ENCODE measurements at regions not wholly inside any gene's neighbourhood (a gene's known extent, or its start where the extent isn't known, plus 50 kb on each side); places are given as distances from the start of the nearest gene placed in this dataset.
"Not testable (repeated sequence)": the region's sequence is repeated elsewhere in the genome, so short reads cannot be mapped to it uniquely, and the experiment has no call there.

- no peak for DNase-seq (ENCODE audit: low read depth)
These were observed 425.1 kb upstream of the MGMT start for GRCh38 chr10:129041916-129042315.

GRCh38 chr10:129042776-129043595 is 424.1 kb upstream of the MGMT start:
- DNase-seq (ENCODE audit: low read depth) = no peak

- DNase-seq (ENCODE audit: low read depth) = no peak
These were observed 423.4 kb upstream of the MGMT start for GRCh38 chr10:129043691-129044090.

GRCh38 chr10:129045599-129045998 is 421.4 kb upstream of the MGMT start:
- DNase-seq (ENCODE audit: low read depth) = no peak

GRCh38 chr10:129046065-129046681 is 420.9 kb upstream of the MGMT start:
- no peak for DNase-seq (ENCODE audit: low read depth)

- DNase-seq (ENCODE audit: low read depth) = no peak
These were observed 420.1 kb upstream of the MGMT start for GRCh38 chr10:129046962-129047361.

GRCh38 chr10:129047600-129047999 is 419.4 kb upstream of the MGMT start:
- no peak for DNase-seq (ENCODE audit: low read depth)

GRCh38 chr10:129048513-129048912 is 418.5 kb upstream of the MGMT start:
- no peak for DNase-seq (ENCODE audit: low read depth)

GRCh38 chr10:129049501-129049900 is 417.5 kb upstream of the MGMT start:
- no peak for DNase-seq (ENCODE audit: low read depth)

GRCh38 chr10:129055225-129055624 is 411.8 kb upstream of the MGMT start:
- DNase-seq (ENCODE audit: low read depth) = no peak

- DNase-seq (ENCODE audit: low read depth) = no peak
These were observed 411.1 kb upstream of the MGMT start for GRCh38 chr10:129055986-129056385.

- DNase-seq (ENCODE audit: low read depth) = no peak
These were observed 410.0 kb upstream of the MGMT start for GRCh38 chr10:129056734-129057689.

GRCh38 chr10:129057856-129058663 is 409.0 kb upstream of the MGMT start:
- DNase-seq (ENCODE audit: low read depth) = no peak

- no peak for DNase-seq (ENCODE audit: low read depth)
These were observed 408.3 kb upstream of the MGMT start for GRCh38 chr10:129058664-129059155.

- no peak for DNase-seq (ENCODE audit: low read depth)
These were observed 407.1 kb upstream of the MGMT start for GRCh38 chr10:129059977-129060376.

GRCh38 chr10:129063212-129063611 is 403.8 kb upstream of the MGMT start:
- no peak for DNase-seq (ENCODE audit: low read depth)

GRCh38 chr10:129063877-129064276 is 403.2 kb upstream of the MGMT start:
- DNase-seq (ENCODE audit: low read depth) = no peak

GRCh38 chr10:129066529-129066928 is 400.5 kb upstream of the MGMT start:
- not testable (repeated sequence) for DNase-seq (ENCODE audit: low read depth)

GRCh38 chr10:129071411-129071810 is 395.6 kb upstream of the MGMT start:
- not testable (repeated sequence) for DNase-seq (ENCODE audit: low read depth)

GRCh38 chr10:129074939-129075338 is 392.1 kb upstream of the MGMT start:
- DNase-seq (ENCODE audit: low read depth) = no peak

GRCh38 chr10:129075508-129075907 is 391.5 kb upstream of the MGMT start:
- no peak for DNase-seq (ENCODE audit: low read depth)
